ENCODE measurements at regions not wholly inside any gene's neighbourhood (a gene's known extent, or its start where the extent isn't known, plus 50 kb on each side); places are given as distances from the start of the nearest gene placed in this dataset.

- TF ChIP-seq CUX1 (IDR thresholded peaks at IDR 0.05; ENCODE audit: insufficient replicate concordance, low read depth, low read length) (no peak), RBBP5 (conservative IDR thresholded peaks at IDR 0.05) (no peak), POLR2A (IDR thresholded peaks at IDR 0.05; ENCODE audit: low read depth, low read length) (no peak), ASH2L (IDR thresholded peaks at IDR 0.05; ENCODE audit: borderline replicate concordance, low read depth) (no peak), HDAC2 (IDR thresholded peaks at IDR 0.05) (no peak), TBL1XR1 (IDR thresholded peaks at IDR 0.05; ENCODE audit: low read depth, low read length) (no peak), RFX5 (IDR thresholded peaks at IDR 0.05; ENCODE audit: low read depth, low read length) (no peak)
These were observed 144.7 kb upstream of the SLC22A23 start (continued) for GRCh38 chr6:3601570-3601969.

GRCh38 chr6:3597500-3598064 lies 140.7 kb upstream of the SLC22A23 start:
- DNase-seq (ENCODE audit: low read depth, low spot score) (no peak), FAIRE-seq (no peak), ATAC-seq (no peak)
- Histone ChIP-seq H3K36me3 (ENCODE audit: control insufficient read depth in 2 of 2, insufficient read depth in 2 of 2, low read length in 1 of 2) (no peaks in the 10 kb centered on the region), H3K4me2 (ENCODE audit: control insufficient read depth, insufficient read depth) (no peak overlapping the region), H3K4me3 (no peak overlapping the region), H4K20me1 (ENCODE audit: control insufficient read depth, insufficient read depth) (no peaks in the 10 kb centered on the region), H3K27me3 (replicated peaks in 1 of 2; ENCODE audit: control insufficient read depth in 2 of 2, insufficient read depth in 2 of 2, low read length in 1 of 2) (0 out of 4 replicates have a peak, but pooled peaks cover 0 to 4% of the 10 kb centered on the region in 2 experiments), H3K79me2 (ENCODE audit: control insufficient read depth, insufficient read depth, low read length) (no peaks in the 10 kb centered on the region), H3K9me3 (replicated peaks; ENCODE audit: control insufficient read depth, insufficient read depth, low read length) (no peaks in the 10 kb centered on the region; the same call in 1 of the 3 replicates), H2AFZ (ENCODE audit: control insufficient read depth, low read depth, low read length) (no peak overlapping the region), H3K4me1 (ENCODE audit: control insufficient read depth, insufficient read depth, low read length) (no peaks in the 10 kb centered on the region), H3K9ac (ENCODE audit: control insufficient read depth, insufficient read depth, low read length) (no peak overlapping the region), H3K27ac (ENCODE audit: control insufficient read depth, insufficient read depth) (no peak overlapping the region)
- ChIA-PET POLR2A (interaction anchor here (0.6 kb wide), 1 partner anchor 1338 kb away, joined by 4 read pairs; no protein-coding TSS in a partner anchor), SMC1A (ENCODE audit: uncharacterized antibody, unreplicated experiment) (interaction anchor here (0.6 kb wide), 1 partner anchor 27 kb away, joined by 3 read pairs; no protein-coding TSS in a partner anchor), CTCF (no interaction called here), RAD21 (ENCODE audit: unreplicated experiment) (no interaction called here)
- intact Hi-C loops (cut with micrococcal nuclease; ENCODE audit: unreplicated experiment) (no loop called here), in situ Hi-C loops (cut with MboI) (no loop called here)
- 41% methylated on average over 4 of the region's 4 CpGs for WGBS (ENCODE audit: insufficient coverage, insufficient replicate concordance, low lambda C conversion rate, missing lambda C conversion rate)
- no TSS peak for BruUV-seq (replicated peaks)
- TF ChIP-seq RCOR1 (conservative IDR thresholded peaks at IDR 0.05; ENCODE audit: low read depth, low read length), result no peak
- TF ChIP-seq SMARCA5 (IDR thresholded peaks at IDR 0.05), result no peak
- no peak for TF ChIP-seq SREBF1 (IDR thresholded peaks at IDR 0.05; ENCODE audit: low read length)
- TF ChIP-seq E2F8 (IDR thresholded peaks at IDR 0.05; ENCODE audit: low read depth, partially characterized antibody), result no peak
- TF ChIP-seq RAD21 (IDR thresholded peaks at IDR 0.05; ENCODE audit: insufficient read depth, low read depth, low read length), result no peak
- no peak for TF ChIP-seq NR2F1 (conservative IDR thresholded peaks at IDR 0.05)

Measured in GM12878 (cell line).